HG03097 (cell line): ENCODE measurements at regions not wholly inside any gene's neighbourhood (a gene's known extent, or its start where the extent isn't known, plus 50 kb on each side); places are given as distances from the start of the nearest gene placed in this dataset.

Experiments
- ATAC-seq: cut with Tn5 transposase; IDR thresholded peaks from one replicate; pipeline ENCODE4 v1.9.1; 2021; ENCODE audit not compliant: unreplicated experiment, low FRiP score

DNA sequence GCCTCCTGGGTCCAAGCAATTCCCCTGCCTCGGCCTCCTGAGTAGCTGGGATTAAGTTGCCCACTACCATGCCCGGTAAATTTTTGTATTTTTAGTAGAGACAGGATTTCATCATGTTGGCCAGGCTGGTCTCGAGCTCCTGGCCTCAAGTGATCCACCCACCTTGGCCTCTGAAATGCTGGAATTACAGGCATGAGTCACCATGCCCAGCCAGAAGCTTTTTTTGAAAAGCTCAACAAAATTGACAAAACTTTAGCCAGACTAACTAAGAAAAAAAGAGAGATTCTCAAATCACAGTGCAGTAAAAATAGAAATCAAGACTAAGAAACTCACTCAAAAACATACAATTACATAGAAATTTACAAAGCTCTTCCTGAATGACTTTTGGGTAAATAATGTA lies 420.6 kb downstream of the COL12A1 start:
- no peak for ATAC-seq

DNA sequence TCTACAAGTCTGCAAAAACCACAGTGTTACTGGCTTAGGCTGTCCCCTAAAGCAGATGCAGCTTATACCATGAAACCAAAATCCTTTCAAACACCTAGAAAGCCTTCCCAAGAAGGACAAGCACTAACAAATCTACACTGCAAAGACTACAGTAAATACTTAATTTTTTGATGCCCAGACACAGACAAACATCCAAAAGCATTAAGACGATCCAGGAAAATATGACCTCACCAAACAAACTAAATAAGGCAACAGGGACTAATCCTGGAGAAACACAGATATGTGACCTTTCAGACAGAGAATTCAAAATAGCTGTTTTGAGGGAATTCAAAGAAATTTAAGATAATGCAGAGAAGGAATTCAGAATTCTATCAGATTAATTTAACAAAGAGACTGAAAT lies 423.5 kb downstream of the COL12A1 start:
- ATAC-seq: no peak

DNA sequence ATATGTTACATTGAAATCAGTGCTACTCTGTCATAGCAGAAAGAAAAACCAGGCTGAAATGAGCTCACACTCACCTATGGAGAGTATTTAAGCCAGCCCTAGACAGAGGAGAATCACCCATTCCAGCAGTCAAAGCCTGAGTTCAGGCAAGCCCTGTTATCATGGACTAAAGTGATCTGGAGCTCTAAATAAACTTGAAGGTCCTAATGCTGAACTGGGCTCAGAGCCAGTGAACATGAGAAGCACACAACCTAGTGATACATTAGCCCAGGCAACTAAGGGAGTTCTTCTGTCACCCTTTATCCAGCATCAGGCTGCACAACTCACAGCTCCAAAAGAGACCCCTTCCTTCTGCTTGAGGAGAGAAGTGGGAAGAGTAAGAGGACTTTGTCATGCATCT lies 425.0 kb downstream of the COL12A1 start:
- no peak for ATAC-seq

DNA sequence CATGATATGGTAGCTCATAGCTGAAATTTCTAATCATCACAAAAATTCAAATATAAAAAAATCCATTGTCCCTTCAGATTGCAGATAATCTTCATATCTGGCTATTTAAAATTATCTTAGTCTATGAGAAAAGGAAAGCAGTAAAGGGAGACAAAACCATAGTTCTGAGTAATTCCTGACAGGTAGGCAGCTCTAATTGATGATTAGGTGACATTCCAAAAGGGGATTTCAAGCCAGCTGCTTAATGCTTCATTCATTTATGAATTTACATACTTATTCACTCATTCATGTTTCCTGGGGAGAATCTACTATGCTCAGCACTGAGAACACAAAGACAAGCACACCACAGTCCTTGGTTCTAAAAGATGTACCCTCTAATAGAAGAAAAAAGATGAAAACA lies 437.1 kb downstream of the COL12A1 start:
- ATAC-seq: no peak

DNA sequence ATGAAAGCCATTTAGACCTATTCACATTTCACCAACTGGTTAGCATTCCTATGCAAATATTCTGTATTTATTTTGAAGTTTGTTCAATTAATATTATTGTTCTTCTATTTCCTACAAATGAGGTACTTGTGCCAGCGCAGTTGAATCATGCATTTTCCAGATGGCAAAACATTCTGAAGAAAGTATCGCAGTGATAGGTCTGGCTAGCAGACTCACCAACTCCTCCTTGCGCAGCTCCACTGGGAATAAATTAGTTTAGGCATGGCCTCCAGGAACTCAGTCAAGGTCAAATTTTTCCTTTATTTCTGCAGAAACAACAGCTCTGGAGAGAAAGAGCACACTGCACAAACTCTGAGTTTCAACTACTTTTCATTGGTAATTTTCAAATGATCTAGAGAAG lies 437.7 kb downstream of the COL12A1 start:
- ATAC-seq: no peak

DNA sequence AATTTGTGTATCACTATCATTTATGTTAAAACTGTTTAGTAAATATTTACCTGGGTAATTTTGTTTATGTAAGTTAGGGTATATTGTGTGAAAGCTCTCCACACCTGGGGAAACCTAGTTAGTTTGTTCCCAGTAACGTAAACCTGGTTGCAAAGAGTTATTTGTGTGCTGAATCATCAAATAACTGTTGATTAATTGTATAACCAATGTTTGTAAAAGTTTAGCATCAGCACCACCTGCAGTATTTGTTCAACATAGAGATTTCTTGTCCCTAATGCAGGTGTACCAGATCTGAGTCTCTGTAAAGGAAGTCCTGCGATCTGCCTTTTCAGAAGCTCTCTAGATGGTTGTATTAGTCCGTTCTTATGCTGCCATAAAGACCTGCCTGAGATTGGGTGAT lies 440.4 kb downstream of the COL12A1 start:
- ATAC-seq: no peak

DNA sequence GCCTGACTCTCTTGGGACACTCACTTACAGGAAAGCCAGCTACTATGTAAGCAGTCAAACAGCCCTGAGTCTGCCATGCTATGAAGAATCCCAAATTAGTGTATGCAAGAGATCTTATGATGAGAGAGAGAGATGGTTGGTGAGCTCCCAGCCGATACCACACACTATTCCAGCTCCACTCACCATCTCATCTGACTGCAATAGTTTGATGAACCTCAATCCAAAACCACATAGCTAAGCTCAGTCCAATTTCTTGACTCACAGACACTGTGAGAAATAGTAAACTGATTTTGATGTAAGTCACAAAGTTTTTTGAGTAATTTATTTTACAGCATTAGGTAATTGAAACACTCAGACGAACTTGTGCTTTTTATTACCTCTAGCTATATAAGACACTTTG lies 441.4 kb downstream of the COL12A1 start:
- ATAC-seq: no peak

DNA sequence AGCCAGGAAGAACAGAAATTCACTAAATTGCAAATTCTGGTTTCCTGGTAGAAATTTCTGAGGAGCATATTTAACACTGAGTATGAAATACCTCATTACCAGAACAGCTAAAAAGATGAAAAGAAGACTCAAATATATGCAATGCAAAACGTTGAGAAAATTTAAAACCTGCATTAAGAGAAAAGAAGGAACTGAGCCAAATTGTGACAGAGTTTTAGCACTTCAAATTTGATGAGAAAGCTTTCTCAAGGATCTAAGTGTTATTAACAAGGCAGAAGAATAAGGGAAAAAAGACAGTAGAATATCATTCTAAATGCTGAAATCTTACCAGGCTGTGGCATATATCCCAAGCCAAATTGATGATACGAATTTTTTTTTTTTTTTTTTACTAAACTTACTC lies 443.0 kb downstream of the COL12A1 start:
- ATAC-seq: no peak

DNA sequence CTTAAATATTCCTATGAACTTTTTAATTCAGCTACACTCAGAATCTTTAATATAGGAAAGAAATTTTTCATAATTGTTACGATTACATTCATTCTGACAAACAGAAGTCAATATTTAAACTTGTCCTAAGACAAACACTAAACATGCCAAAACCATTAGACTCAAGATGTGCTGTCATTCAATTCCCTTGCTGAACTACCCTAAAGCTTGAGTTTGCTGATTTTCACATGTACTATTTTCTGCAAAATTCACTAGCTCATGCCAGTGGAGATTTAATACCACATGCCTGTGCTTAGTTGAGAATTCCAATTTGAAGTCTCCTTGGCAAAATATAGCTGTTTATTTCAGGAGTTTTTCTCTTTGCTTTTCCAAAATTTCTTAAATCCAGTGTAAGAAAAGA lies 448.0 kb downstream of the COL12A1 start:
- no peak for ATAC-seq

DNA sequence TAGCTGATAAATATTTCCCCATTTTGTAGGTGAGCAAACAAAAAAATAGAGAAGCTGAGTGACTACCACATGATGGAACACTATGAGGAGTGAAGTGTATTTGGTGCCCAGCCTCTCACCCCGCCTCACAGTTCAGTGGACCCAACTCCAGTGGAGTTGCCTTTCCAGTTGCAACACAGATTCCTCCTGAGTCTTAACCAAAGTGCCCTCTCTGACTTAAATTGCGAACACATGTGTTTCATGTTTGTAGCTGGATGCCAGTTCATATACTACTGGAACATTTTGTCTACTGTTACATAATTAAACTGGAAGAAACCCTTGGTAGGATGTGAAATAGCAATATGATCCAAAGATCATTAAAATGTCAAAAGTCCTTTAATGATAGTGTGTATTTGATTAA lies 448.9 kb downstream of the COL12A1 start:
- ATAC-seq: no peak

DNA sequence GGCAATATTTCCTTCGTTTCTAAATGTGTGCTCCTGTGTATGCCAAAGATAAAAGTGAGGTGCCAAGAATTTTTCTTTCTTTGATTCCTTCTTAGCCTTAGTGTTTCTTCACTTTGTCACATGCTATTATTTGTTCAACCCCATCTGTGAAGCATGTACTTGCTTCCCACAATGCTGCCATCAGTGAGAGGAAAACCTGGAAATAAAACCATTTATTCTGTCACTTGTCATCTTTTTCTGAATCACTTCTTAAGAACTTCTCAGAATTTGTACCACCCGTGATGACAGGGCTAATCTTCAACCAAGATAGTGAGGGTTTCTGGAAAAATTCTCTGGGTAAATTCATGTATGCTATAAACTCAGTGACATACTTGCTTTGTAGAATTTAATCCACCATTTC lies 450.1 kb downstream of the COL12A1 start:
- no peak for ATAC-seq

DNA sequence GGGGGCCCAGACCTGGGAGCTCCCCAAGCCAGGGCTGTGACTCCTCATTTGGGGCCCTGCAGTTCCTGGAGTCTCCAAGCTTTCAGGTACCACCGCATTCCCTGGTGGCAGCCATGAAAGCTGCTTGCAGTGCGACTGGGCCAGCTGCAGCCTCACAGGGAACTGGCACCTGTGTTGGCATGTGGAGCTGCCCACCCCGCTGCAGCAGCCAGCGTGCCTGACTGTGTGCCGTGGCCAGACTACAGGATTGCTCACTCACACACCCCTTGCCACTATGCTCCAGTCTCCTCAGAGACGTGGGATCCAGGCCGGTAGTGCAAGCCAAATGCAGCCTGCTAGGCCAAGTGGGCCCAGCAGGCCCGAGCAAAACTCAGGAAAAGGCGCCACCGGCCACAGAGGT lies 450.7 kb downstream of the COL12A1 start:
- no peak for ATAC-seq

DNA sequence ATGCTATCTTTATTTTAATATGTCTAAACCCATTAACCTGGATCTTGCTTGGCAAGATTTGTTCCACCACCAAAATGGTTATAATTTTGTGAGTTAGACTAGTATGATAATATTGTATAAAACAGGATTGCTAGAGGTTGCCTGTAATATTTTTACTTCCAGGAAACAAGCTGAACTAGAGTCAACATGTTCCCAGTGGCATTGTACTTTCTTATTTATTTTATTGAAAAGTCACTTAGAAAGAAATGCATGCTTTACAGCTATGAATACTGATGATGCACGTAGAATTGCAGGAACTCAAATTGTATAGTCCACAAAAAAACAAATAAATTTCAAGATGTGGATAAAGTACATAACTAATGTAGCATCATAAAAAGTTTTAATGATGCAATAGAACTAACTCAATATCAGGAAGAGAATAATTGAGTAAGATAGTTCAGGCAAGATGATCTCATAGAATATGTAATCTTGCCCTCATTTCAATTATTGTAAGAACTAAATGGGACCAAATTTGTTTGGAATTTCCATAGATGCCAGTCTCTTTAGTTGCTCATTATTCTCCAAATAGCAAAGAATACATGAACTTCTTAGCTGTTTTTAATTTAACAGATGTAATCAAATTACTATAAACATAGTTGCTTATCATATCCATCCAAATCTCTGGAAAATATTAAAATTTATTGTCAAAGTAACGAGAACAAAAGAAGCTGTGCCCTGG lies 451.8 kb downstream of the COL12A1 start:
- no peak for ATAC-seq

DNA sequence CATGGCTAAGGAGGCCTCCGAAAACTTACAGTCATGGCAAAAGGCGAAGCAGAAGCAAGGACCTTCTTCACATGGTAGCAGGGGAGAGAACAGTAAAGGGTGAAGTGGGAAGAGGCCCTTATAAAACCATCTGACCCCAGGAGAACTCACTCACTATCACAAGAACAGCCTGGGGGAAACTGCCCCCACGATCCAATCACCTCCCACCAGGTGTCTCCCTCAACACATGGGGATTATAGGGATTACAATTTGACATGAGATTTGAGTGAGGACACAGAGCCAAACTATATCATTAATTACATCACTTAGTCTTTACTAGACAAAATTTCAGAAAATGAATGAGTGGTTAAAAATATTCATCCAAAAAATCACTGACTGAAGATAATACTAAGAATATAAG lies 453.6 kb downstream of the COL12A1 start:
- ATAC-seq: no peak

DNA sequence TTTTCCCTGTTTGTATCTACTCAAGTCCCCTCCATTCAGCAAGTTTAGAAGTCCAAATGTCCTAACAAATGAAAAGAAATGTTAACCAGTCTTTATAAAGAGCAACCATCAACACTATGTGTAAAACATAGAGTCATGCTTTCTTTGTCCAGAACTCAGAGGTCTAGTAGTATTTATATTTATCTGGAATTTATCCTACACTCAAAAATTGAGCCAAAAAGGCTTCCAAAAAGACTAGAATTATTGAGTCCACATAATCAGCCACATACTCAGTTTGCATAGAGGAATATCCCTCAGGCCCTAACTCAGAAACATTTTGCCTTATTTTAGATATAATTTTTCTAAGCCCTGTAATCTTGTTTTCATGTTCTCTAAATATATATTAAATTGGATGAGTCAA lies 455.0 kb downstream of the COL12A1 start:
- ATAC-seq: no peak

DNA sequence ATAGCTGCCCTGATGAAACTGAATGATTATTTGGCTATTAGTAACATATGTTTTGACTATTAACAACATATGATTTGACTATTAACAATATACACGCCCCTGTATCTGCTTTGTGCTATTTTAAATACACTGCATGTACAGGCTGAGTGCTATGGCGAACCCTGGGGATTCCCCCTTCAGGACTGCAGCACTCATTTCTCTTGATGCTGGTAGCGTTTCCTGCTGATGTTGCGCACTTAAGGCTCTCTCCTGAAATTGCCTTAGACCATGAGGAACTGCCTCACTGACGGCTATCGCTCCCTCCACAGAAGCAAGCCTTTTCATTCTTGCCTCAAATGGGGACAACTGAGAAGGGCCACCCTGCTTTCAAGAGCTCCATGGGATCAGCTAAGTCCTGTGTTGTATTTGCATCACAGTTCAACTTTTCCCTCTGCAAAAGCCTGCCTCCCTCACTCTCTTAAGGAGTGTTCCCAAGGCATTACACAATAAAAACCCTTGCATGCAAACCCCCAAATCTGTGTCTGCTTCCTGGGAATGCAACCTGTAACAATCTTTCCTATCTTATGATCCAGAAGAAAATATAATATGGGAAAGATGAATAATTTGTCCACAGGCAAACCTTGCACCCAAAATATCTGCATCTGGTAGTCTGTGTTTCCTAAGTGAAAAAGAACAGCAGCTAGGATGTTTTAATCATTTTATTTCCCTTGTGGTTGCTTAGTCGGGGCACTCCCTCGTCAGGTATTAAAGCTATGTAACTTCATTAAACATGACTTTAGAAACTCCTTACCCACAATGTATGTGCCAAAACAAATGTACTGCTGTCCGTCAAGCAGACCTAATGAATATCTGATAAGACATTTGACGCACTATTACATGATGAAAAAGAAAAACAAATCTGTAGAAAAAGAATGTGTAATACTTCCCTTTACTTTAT lies 456.4 kb downstream of the COL12A1 start:
- no peak for ATAC-seq

DNA sequence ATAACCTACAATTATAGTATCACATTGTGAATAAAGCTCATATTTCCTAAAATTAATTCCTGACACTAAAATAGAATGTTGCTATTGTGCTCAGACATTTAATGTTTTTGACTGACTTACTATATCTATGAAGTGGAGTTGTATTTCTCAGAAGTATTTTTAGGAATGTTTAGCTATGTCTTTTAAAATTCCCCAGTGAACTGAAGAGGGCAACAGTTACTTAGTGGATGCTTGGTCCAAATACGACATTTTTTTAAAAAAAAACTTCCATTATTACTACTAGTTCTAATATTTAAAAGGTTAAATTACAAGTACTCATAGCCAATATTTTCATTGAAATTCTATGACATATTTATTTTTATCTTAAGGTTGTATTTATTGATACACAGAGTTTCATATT lies 460.2 kb downstream of the COL12A1 start:
- no peak for ATAC-seq

DNA sequence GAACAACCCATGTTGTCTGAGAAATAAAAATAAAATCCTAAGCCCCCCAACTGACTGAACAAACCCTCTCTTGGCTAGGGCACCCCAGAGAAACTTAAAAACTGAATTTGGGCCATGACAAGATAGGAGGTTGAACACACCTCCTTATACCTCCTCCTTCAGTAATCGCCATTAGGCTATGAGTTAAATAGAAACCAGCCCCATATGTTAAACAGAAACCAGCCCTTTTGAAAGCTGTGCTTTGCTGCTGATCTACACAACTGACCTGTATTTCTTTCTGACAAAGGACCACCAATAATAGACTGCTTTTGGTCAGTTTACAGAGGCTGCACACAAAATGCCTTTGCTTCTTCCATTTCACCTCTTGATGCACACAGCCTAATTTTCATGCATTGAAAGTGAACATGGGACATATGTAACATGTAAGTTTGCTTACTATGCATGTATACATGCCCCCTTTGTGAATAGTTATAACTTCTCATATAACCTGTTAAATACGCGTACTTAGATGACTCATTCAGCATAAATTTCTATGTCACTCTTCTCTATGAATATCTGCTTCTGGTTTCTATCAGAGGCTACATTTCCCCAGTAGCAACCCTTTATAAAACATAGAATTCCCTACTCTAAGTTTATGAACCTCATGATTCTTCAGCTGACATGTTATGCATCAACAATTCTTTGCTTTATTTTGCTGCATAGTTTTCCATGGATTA lies 462.9 kb downstream of the COL12A1 start:
- ATAC-seq: no peak

DNA sequence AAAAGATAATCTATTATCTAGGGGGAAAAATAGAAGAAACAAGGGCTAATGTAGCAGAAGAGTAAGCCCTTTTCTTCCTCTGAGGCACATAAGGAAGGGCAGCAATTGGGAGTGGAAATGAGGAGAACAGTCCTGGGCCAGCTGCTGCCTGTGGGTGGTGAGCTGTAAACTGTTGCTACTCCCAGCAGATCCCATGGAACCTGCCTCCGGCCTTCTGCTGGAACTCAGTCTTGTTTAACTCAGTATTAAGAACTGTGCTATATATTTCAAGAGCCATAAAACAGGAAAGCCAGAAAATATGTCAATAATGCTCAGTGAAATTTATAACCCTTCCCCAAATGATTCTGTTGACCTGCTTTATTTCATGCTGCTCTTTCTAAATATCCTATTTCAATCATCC lies 464.2 kb downstream of the COL12A1 start:
- ATAC-seq: no peak

DNA sequence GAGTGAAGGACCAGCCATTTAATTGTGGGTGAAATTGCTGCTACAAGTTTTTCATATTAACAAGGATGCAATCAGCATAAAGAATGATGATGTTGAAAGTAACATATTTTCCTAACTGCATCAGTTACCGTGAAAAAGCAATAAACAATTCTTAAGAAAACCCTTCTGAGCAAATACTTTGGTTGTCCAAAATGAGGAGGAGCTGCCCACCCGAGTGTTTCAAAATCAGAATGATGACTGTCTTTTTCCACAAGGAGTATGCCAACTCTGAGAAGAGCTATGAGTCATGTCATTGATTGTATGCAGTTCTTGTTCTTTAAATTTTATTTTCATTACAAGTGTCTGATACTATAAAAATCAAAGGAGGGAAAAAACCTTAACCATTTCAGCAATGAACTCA lies 470.5 kb downstream of the COL12A1 start:
- ATAC-seq: no peak

DNA sequence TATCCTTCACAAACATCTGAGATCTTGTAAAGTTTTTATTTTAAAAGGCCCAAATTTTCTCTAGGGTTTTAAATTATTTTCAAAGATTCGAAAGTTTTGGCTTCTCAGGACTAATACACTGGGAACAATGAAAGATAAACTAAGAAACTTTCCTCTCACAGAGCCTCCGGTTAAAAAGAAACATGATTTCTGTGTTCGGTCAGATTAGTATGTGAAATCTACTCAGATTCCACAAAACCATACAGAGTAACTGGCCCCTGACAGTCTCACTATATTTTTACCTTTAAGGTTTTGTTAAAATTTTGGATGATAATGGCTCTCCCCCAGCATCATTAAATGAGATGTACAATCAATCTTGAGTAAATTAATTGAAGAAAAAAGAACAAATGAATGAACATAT lies 471.0 kb downstream of the COL12A1 start:
- ATAC-seq: no peak
